Fibroblast of lung (primary cell): ENCODE measurements at regions not wholly inside any gene's neighbourhood (a gene's known extent, or its start where the extent isn't known, plus 50 kb on each side); places are given as distances from the start of the nearest gene placed in this dataset.

ENCODE experiments used
- DNase-seq, 2 donors: peaks; one replicate each; pipeline versions ENCODE4 v3.0.0 to v3.0.0-alpha.2; 2010; ENCODE audit warnings: low read depth in 2 of 2
- H2AFZ ChIP-seq: 2 replicates; pipeline ENCODE4 v1.5.1; 2012; ENCODE audit warnings: low read length, control low read depth, inconsistent platforms
- H3K27ac ChIP-seq: 2 replicates; pipeline ENCODE4 v1.5.1; 2011; ENCODE audit warnings: low read length, control low read depth; ENCODE audit not compliant: insufficient read depth
- H3K27me3 ChIP-seq: 2 replicates; pipeline ENCODE4 v1.5.1; 2011; ENCODE audit warnings: mild to moderate bottlenecking, low read length; ENCODE audit not compliant: control insufficient read depth, insufficient read depth
- H3K36me3 ChIP-seq: 2 replicates; pipeline ENCODE4 v1.5.1; 2011; ENCODE audit warnings: low read length; ENCODE audit not compliant: control insufficient read depth, insufficient read depth
- H3K4me1 ChIP-seq: 2 replicates; pipeline ENCODE4 v1.5.1; 2011; ENCODE audit warnings: low read length; ENCODE audit not compliant: control insufficient read depth, insufficient read depth; ENCODE audit errors: extremely low read depth
- H3K4me2 ChIP-seq: 2 replicates; pipeline ENCODE4 v1.5.1; 2011; ENCODE audit warnings: low read length, control low read depth; ENCODE audit not compliant: insufficient read depth; ENCODE audit errors: extremely low read depth
- H3K4me3 ChIP-seq, 4 experiments: fragments of 200-600 bp in 1 of 4; sonication (generic) in 1 of 4; replicated peaks in 1 of 4; 2 replicates each; pipeline ENCODE4 v1.5.1; 2011 to 2016; ENCODE audit warnings: low read length in 4 of 4, low read depth in 3 of 4, mild to moderate bottlenecking in 3 of 4, control low read depth in 2 of 4, inconsistent platforms in 1 of 4, mixed read lengths in 1 of 4; ENCODE audit not compliant: insufficient read depth in 1 of 4; ENCODE audit errors: control extremely low read depth in 1 of 4
- H3K79me2 ChIP-seq: 2 replicates; pipeline ENCODE4 v1.5.1; 2012; ENCODE audit warnings: mild to moderate bottlenecking, low read length, inconsistent platforms; ENCODE audit not compliant: control insufficient read depth, insufficient read depth
- H3K9ac ChIP-seq: 2 replicates; pipeline ENCODE4 v1.5.1; 2011; ENCODE audit warnings: mild to moderate bottlenecking, low read length, control low read depth; ENCODE audit not compliant: insufficient read depth
- H3K9me3 ChIP-seq: 2 replicates; pipeline ENCODE4 v1.5.1; 2012; ENCODE audit warnings: low read depth, low read length; ENCODE audit not compliant: control insufficient read depth, insufficient read depth
- H4K20me1 ChIP-seq: 2 replicates; pipeline ENCODE4 v1.5.1; 2011; ENCODE audit warnings: low read length; ENCODE audit not compliant: control insufficient read depth, insufficient read depth; ENCODE audit errors: extremely low read depth
- EZH2 ChIP-seq: IDR thresholded peaks from 2 replicates; pipeline ENCODE4 v1.5.1; 2012; ENCODE audit warnings: low read length, control low read depth, mild to moderate bottlenecking; ENCODE audit errors: missing control alignments
- TF ChIP-seq, protein P1 (sequence below), 2 donors: IDR thresholded peaks in 1 of 2; conservative IDR thresholded peaks in 1 of 2; 1 replicate in 1 of 2; 2 replicates in 1 of 2; pipeline ENCODE4 v1.5.1; 2011 to 2012; ENCODE audit warnings: low read length in 2 of 2, control low read depth in 1 of 2, inconsistent platforms in 1 of 2, low read depth in 1 of 2, mild to moderate bottlenecking in 1 of 2

DNA sequence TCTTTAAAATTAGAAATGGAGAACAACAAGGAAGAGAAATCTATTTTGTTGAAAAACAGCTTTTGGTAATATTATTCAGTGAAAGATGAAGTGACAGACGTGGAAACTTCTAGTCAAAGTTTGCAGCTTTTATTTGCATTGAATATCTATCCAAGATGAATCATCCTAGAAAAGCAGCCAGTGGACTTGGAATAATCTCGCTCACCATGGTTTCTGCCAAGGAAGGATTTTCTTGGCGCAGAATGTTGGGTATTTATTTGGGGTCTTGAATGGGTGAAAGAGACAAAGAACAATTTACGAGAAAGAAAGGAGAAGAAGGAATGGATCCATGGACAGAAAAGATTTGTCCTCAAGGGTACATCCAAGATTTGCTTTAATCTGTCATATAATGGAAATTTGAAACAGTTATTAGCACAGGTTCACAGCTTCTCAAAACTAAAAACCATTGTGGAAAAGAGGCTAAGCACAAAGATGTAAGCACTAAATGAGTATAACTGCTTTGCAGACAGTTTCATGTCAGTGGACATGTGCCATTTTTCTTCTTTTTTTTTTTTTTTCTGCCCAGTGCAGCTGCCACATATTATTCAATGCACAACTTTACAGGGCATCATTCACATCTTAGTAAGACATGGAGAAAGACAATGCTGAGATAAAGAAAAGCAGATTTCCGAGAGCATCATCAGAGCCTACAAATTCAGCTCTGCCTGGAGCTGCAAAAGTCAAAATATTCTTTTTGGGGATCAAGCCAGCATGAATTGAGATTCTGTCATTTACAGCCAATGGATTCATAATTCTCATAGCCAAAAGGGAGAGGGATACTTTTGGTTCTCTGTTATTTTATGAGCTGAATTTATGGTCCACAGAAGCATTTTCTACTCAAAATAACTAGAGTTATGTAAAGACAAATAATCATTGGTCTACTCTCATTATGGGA is 333.7 kb downstream of the DAD1 start:
- Histone ChIP-seq H3K79me2 (no peaks in the 10 kb centered on the region), H4K20me1 (no peaks in the 10 kb centered on the region), H2AFZ (no peak overlapping the region), H3K4me3 (no peak overlapping the region), H3K9me3 (no peaks in the 10 kb centered on the region), H3K4me2 (no peak overlapping the region), H3K27ac (no peak overlapping the region), H3K36me3 (no peaks in the 10 kb centered on the region), H3K4me1 (no peaks in the 10 kb centered on the region), H3K9ac (no peak overlapping the region), H3K27me3 (no peaks in the 10 kb centered on the region)
- no peak for DNase-seq
- TF ChIP-seq, protein P1, sequence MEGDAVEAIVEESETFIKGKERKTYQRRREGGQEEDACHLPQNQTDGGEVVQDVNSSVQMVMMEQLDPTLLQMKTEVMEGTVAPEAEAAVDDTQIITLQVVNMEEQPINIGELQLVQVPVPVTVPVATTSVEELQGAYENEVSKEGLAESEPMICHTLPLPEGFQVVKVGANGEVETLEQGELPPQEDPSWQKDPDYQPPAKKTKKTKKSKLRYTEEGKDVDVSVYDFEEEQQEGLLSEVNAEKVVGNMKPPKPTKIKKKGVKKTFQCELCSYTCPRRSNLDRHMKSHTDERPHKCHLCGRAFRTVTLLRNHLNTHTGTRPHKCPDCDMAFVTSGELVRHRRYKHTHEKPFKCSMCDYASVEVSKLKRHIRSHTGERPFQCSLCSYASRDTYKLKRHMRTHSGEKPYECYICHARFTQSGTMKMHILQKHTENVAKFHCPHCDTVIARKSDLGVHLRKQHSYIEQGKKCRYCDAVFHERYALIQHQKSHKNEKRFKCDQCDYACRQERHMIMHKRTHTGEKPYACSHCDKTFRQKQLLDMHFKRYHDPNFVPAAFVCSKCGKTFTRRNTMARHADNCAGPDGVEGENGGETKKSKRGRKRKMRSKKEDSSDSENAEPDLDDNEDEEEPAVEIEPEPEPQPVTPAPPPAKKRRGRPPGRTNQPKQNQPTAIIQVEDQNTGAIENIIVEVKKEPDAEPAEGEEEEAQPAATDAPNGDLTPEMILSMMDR (conservative IDR thresholded peaks at IDR 0.05 in 1 of 2, IDR thresholded peaks at IDR 0.05 in 1 of 2; ENCODE audit: low read depth in 1 of 2, low read length in 2 of 2): no peak
- no peak for TF ChIP-seq EZH2

DNA sequence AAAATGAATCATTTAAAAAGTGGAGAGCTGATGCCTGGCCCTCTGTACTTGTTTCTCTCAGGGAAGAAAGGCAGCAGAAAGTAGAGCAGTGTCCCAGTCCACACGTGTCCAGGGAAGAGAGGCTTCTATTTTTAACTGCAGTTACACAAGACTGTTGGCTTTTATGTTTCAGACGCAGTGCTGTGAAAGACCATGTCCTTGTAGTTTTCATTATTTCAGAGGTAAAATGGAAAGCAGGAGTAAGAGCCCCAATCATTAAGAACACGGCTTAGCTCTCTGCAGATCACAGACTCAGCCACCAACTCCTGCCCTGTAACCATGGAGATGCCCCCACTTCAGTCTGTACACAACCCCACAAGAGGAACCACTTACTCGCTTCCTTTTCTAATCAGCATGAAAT is 336.3 kb downstream of the DAD1 start:
- Histone ChIP-seq H3K4me2 (no peak overlapping the region), H3K4me3 (no peak overlapping the region), H3K9ac (no peak overlapping the region), H3K27ac (no peak overlapping the region), H4K20me1 (no peaks in the 10 kb centered on the region), H3K27me3 (no peaks in the 10 kb centered on the region), H3K36me3 (no peaks in the 10 kb centered on the region), H3K4me1 (no peaks in the 10 kb centered on the region), H3K79me2 (no peaks in the 10 kb centered on the region), H3K9me3 (no peaks in the 10 kb centered on the region), H2AFZ (no peak overlapping the region)
- DNase-seq: no peak
- no peak for TF ChIP-seq EZH2
- TF ChIP-seq, protein P1 (conservative IDR thresholded peaks at IDR 0.05 in 1 of 2, IDR thresholded peaks at IDR 0.05 in 1 of 2; ENCODE audit: low read depth in 1 of 2, low read length in 2 of 2): no peak

DNA sequence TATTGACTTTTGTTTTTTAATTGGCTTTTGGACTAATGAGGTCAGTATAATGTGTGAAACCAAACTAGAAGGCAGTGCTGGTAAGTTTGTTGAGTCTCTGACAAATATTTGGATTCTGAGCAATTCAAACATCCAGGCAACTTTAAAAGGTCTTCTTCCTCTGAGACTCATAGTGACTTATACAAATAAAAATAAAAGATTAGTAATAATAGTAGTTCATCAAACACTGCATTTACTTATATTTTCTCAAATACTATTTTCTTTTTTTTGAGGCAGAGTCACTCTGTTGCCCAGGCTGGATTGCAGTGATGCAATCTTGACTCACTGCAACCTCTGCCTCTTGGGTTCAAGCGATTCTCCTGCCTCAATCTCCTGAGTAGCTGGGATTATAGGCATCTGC is 337.9 kb downstream of the DAD1 start:
- Histone ChIP-seq H2AFZ (no peak overlapping the region), H3K9me3 (no peaks in the 10 kb centered on the region), H3K27me3 (no peaks in the 10 kb centered on the region), H3K4me1 (no peaks in the 10 kb centered on the region), H4K20me1 (no peaks in the 10 kb centered on the region), H3K4me3 (no peak overlapping the region), H3K4me2 (no peak overlapping the region), H3K79me2 (no peaks in the 10 kb centered on the region), H3K27ac (no peak overlapping the region), H3K36me3 (no peaks in the 10 kb centered on the region), H3K9ac (no peak overlapping the region)
- TF ChIP-seq, protein P1 (conservative IDR thresholded peaks at IDR 0.05 in 1 of 2, IDR thresholded peaks at IDR 0.05 in 1 of 2; ENCODE audit: low read depth in 1 of 2, low read length in 2 of 2): no peak
- no peak for TF ChIP-seq EZH2
- no peak for DNase-seq
